GM23338 (cell line): ENCODE measurements at regions not wholly inside any gene's neighbourhood (a gene's known extent, or its start where the extent isn't known, plus 50 kb on each side); places are given as distances from the start of the nearest gene placed in this dataset.

Experiments
- ATAC-seq: fragments of 200-7000 bp; cut with Tn5 transposase; 3 replicates; pipeline ENCODE4 v1.9.1; 2020
- DNase-seq: peaks from one replicate; pipeline ENCODE4 v3.0.0-alpha.2; 2015; ENCODE audit warnings: low spot score
- H2AFZ ChIP-seq: fragments of 200-600 bp; sonication (generic); 2 replicates; pipeline ENCODE4 v1.8.0; 2016; ENCODE audit warnings: antibody characterized with exemption, mild to moderate bottlenecking, moderate library complexity
- H3F3A ChIP-seq: fragments of 200-600 bp; sonication (generic); replicated peaks from 2 replicates; pipeline ENCODE4 v1.8.0; 2017; ENCODE audit warnings: antibody characterized with exemption, mixed run types, low read depth
- H3K27ac ChIP-seq: fragments of 200-600 bp; sonication (generic); 2 replicates; pipeline ENCODE4 v1.6.1; 2016; ENCODE audit warnings: low read depth
- H3K27me3 ChIP-seq: fragments of 200-600 bp; sonication (generic); 2 replicates; pipeline ENCODE4 v1.8.0; 2016; ENCODE audit warnings: mild to moderate bottlenecking, mixed run types, moderate library complexity; ENCODE audit not compliant: insufficient read depth
- H3K36me3 ChIP-seq: fragments of 200-600 bp; sonication (generic); 2 replicates; pipeline ENCODE4 v1.8.0; 2016; ENCODE audit warnings: mild to moderate bottlenecking; ENCODE audit not compliant: insufficient read depth
- H3K4me1 ChIP-seq: fragments of 200-600 bp; sonication (generic); 2 replicates; pipeline ENCODE4 v1.8.0; 2016; ENCODE audit warnings: mild to moderate bottlenecking, moderate library complexity; ENCODE audit not compliant: insufficient read depth
- H3K4me2 ChIP-seq: fragments of 200-600 bp; sonication (generic); 2 replicates; pipeline ENCODE4 v1.7.1; 2017; ENCODE audit warnings: mixed run types
- H3K4me3 ChIP-seq: fragments of 200-600 bp; sonication (generic); 2 replicates; pipeline ENCODE4 v1.6.1; 2016; ENCODE audit warnings: mixed run types
- H3K79me2 ChIP-seq: fragments of 200-600 bp; sonication (generic); replicated peaks from 2 replicates; pipeline ENCODE4 v1.8.0; 2017; ENCODE audit warnings: mild to moderate bottlenecking; ENCODE audit not compliant: insufficient read depth
- H3K9me2 ChIP-seq: fragments of 200-600 bp; sonication (generic); 2 replicates; pipeline ENCODE4 v1.8.0; 2017; ENCODE audit not compliant: insufficient read depth
- H4K20me1 ChIP-seq: fragments of 200-600 bp; sonication (generic); replicated peaks from 2 replicates; pipeline ENCODE4 v1.8.0; 2017; ENCODE audit warnings: mild to moderate bottlenecking; ENCODE audit not compliant: insufficient read depth
- H3K27ac Mint-ChIP-seq: 2 replicates; pipeline ENCODE4 v1.8.0; 2020; ENCODE audit warnings: inconsistent platforms, mild to moderate bottlenecking, moderate library complexity, mixed read lengths
- H3K27me3 Mint-ChIP-seq: 3 replicates; pipeline ENCODE4 v1.8.0; 2022; ENCODE audit warnings: low read depth, mild to moderate bottlenecking, moderate library complexity, mixed read lengths, inconsistent platforms; ENCODE audit not compliant: insufficient read depth, poor library complexity
- H3K36me3 Mint-ChIP-seq: 3 replicates; pipeline ENCODE4 v1.8.0; 2021; ENCODE audit warnings: low read depth, mild to moderate bottlenecking, inconsistent platforms, moderate library complexity, mixed read lengths
- H3K4me1 Mint-ChIP-seq: 3 replicates; pipeline ENCODE4 v1.8.0; 2020; ENCODE audit warnings: mild to moderate bottlenecking, inconsistent platforms, mixed read lengths
- H3K4me3 Mint-ChIP-seq: 3 replicates; pipeline ENCODE4 v1.8.0; 2021; ENCODE audit warnings: moderate library complexity, mild to moderate bottlenecking, inconsistent platforms, mixed read lengths
- H3K9me3 Mint-ChIP-seq: 3 replicates; pipeline ENCODE4 v1.8.0; 2020; ENCODE audit warnings: moderate library complexity, mild to moderate bottlenecking, inconsistent platforms, mixed read lengths
- CREB1 ChIP-seq: fragments of 250-450 bp; sonication (Bioruptor Pico); IDR thresholded peaks from 2 replicates; pipeline ENCODE4 v1.5.0; 2020; ENCODE audit warnings: low read depth, mild to moderate bottlenecking, moderate library complexity
- EZH2 ChIP-seq: fragments of 200-600 bp; sonication (generic); IDR thresholded peaks from one replicate; pipeline ENCODE4 v1.8.0; 2017; ENCODE audit warnings: antibody characterized with exemption, mild to moderate bottlenecking, low read depth; ENCODE audit not compliant: unreplicated experiment
- EZH2phosphoT487 ChIP-seq: fragments of 200-600 bp; sonication (generic); IDR thresholded peaks from one replicate; pipeline ENCODE4 v1.8.1; 2018; ENCODE audit warnings: antibody characterized with exemption; ENCODE audit not compliant: unreplicated experiment
- JUNB ChIP-seq: IDR thresholded peaks from one replicate; pipeline ENCODE4 v1.6.1; 2016; ENCODE audit warnings: antibody characterized with exemption; ENCODE audit not compliant: unreplicated experiment
- NANOG ChIP-seq: IDR thresholded peaks from 2 replicates; pipeline ENCODE4 v1.6.1; 2016; ENCODE audit warnings: antibody characterized with exemption, borderline replicate concordance
- POLR2AphosphoS5 ChIP-seq: IDR thresholded peaks from 2 replicates; pipeline ENCODE4 v1.6.1; 2016; ENCODE audit warnings: antibody characterized with exemption, low read depth
- STAT1 ChIP-seq: IDR thresholded peaks from one replicate; pipeline ENCODE4 v1.6.1; 2016; ENCODE audit warnings: antibody characterized with exemption; ENCODE audit not compliant: unreplicated experiment
- ZNF114 ChIP-seq: fragments of 250-450 bp; sonication (Bioruptor Pico); IDR thresholded peaks from 2 replicates; pipeline ENCODE4 v1.5.0; 2020; ENCODE audit warnings: mild to moderate bottlenecking, moderate library complexity
- ZNF331 ChIP-seq: fragments of 250-450 bp; sonication (Bioruptor Pico); IDR thresholded peaks from 2 replicates; pipeline ENCODE4 v1.5.0; 2020; ENCODE audit warnings: low read depth, mild to moderate bottlenecking, moderate library complexity
- TF ChIP-seq, protein P1 (sequence below): IDR thresholded peaks from 2 replicates; pipeline ENCODE4 v1.6.1; 2016; ENCODE audit warnings: antibody characterized with exemption
- TF ChIP-seq, protein P2 (sequence below): fragments of 250-450 bp; sonication (Bioruptor Pico); IDR thresholded peaks from 2 replicates; pipeline ENCODE4 v1.5.0; 2020; ENCODE audit warnings: mild to moderate bottlenecking, moderate library complexity
- TF ChIP-seq, protein P3 (sequence below): IDR thresholded peaks from one replicate; pipeline ENCODE4 v1.6.1; 2018; ENCODE audit warnings: antibody characterized with exemption; ENCODE audit not compliant: unreplicated experiment
- TF ChIP-seq, protein P4 (sequence below), 2 experiments: fragments of 200-600 bp in 1 of 2; sonication (generic) in 1 of 2; conservative IDR thresholded peaks; 2 replicates each; pipeline versions ENCODE4 v1.5.1 to v1.6.1; 2016 to 2017; ENCODE audit warnings: antibody characterized with exemption in 2 of 2, low read depth in 2 of 2, mild to moderate bottlenecking in 2 of 2, moderate library complexity in 1 of 2

DNA sequence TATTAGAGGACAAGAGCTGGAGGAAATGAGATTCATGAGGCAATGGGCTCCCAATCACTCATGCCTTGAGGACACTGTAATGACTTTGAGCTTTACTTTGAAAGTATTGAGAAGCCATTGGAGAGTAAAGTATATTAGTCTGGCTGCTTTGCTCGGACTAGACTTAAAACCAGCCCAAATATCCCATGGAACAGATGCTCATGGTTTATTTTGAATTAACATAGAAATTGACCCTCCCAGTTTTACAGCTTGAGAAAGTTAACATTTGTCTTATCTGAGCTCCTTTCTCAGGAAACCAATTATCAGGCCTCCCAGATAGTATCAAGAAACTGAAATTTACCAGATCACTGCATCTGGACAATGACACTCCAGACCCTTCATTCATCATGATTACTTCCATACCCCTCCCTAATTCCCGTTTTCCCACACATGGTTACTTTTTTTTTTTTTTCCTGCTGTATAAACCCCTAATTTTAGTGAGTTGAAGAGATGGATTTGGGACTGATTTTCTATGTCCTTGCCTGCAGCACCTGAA, 270.8 kb upstream of the SMIM30 start (continued):
- TF ChIP-seq CREB1 = no peak

DNA sequence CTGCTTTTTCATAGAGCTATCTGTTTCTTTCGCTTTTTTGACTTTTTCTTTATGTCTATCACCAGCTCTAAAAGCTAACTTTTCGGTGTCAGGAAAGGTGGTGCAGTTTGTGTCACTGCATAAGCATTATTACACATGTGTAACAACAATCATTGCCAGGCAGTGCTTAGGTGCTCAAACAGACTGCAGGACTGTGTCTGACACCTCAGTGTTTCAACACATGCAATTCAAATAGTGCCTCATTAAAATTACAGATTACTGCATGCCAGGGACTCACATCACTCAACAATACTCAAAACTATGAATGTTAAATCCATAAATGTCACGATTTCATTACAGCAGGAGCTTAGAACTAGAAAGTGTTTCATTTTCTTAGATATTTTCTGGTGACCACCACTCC, 265.3 kb upstream of the SMIM30 start:
- peaks cover under 1% of the 10 kb centered on the region; the same call in 1 of the 3 replicates for H3K36me3 Mint-ChIP-seq
- Histone ChIP-seq H2AFZ (no peak overlapping the region), H4K20me1 (no peaks in the 10 kb centered on the region), H3K27me3 (no peaks in the 10 kb centered on the region), H3K9me2 (peaks cover 4% of the 10 kb centered on the region; the same call in 1 of the 2 replicates), H3F3A (no peaks in the 10 kb centered on the region), H3K4me3 (no peak overlapping the region), H3K4me1 (no peaks in the 10 kb centered on the region), H3K27ac (no peak overlapping the region), H3K36me3 (no peaks in the 10 kb centered on the region), H3K79me2 (no peaks in the 10 kb centered on the region), H3K4me2 (no peak overlapping the region)
- DNase-seq (no peak), ATAC-seq (no peak)
- no peaks in the 10 kb centered on the region for H3K4me1 Mint-ChIP-seq
- TF ChIP-seq POLR2AphosphoS5 (no peak), CREB1 (no peak), NANOG (no peak), STAT1 (no peak), JUNB (no peak), EZH2 (no peak), ZNF114 (CRISPR knock-in tag) (no peak), EZH2phosphoT487 (no peak), ZNF331 (CRISPR knock-in tag) (no peak)
- TF ChIP-seq, protein P1, sequence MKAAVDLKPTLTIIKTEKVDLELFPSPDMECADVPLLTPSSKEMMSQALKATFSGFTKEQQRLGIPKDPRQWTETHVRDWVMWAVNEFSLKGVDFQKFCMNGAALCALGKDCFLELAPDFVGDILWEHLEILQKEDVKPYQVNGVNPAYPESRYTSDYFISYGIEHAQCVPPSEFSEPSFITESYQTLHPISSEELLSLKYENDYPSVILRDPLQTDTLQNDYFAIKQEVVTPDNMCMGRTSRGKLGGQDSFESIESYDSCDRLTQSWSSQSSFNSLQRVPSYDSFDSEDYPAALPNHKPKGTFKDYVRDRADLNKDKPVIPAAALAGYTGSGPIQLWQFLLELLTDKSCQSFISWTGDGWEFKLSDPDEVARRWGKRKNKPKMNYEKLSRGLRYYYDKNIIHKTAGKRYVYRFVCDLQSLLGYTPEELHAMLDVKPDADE = no peak
- TF ChIP-seq, protein P2, sequence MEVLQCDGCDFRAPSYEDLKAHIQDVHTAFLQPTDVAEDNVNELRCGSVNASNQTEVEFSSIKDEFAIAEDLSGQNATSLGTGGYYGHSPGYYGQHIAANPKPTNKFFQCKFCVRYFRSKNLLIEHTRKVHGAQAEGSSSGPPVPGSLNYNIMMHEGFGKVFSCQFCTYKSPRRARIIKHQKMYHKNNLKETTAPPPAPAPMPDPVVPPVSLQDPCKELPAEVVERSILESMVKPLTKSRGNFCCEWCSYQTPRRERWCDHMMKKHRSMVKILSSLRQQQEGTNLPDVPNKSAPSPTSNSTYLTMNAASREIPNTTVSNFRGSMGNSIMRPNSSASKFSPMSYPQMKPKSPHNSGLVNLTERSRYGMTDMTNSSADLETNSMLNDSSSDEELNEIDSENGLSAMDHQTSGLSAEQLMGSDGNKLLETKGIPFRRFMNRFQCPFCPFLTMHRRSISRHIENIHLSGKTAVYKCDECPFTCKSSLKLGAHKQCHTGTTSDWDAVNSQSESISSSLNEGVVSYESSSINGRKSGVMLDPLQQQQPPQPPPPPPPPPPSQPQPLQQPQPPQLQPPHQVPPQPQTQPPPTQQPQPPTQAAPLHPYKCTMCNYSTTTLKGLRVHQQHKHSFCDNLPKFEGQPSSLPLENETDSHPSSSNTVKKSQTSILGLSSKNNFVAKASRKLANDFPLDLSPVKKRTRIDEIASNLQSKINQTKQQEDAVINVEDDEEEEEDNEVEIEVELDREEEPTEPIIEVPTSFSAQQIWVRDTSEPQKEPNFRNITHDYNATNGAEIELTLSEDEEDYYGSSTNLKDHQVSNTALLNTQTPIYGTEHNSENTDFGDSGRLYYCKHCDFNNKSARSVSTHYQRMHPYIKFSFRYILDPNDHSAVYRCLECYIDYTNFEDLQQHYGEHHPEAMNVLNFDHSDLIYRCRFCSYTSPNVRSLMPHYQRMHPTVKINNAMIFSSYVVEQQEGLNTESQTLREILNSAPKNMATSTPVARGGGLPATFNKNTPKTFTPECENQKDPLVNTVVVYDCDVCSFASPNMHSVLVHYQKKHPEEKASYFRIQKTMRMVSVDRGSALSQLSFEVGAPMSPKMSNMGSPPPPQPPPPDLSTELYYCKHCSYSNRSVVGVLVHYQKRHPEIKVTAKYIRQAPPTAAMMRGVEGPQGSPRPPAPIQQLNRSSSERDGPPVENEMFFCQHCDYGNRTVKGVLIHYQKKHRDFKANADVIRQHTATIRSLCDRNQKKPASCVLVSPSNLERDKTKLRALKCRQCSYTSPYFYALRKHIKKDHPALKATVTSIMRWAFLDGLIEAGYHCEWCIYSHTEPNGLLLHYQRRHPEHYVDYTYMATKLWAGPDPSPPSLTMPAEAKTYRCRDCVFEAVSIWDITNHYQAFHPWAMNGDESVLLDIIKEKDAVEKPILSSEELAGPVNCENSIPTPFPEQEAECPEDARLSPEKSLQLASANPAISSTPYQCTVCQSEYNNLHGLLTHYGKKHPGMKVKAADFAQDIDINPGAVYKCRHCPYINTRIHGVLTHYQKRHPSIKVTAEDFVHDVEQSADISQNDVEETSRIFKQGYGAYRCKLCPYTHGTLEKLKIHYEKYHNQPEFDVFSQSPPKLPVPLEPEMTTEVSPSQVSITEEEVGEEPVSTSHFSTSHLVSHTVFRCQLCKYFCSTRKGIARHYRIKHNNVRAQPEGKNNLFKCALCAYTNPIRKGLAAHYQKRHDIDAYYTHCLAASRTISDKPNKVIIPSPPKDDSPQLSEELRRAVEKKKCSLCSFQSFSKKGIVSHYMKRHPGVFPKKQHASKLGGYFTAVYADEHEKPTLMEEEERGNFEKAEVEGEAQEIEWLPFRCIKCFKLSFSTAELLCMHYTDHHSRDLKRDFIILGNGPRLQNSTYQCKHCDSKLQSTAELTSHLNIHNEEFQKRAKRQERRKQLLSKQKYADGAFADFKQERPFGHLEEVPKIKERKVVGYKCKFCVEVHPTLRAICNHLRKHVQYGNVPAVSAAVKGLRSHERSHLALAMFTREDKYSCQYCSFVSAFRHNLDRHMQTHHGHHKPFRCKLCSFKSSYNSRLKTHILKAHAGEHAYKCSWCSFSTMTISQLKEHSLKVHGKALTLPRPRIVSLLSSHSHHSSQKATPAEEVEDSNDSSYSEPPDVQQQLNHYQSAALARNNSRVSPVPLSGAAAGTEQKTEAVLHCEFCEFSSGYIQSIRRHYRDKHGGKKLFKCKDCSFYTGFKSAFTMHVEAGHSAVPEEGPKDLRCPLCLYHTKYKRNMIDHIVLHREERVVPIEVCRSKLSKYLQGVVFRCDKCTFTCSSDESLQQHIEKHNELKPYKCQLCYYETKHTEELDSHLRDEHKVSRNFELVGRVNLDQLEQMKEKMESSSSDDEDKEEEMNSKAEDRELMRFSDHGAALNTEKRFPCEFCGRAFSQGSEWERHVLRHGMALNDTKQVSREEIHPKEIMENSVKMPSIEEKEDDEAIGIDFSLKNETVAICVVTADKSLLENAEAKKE (CRISPR knock-in tag) = no peak
- TF ChIP-seq, protein P3, sequence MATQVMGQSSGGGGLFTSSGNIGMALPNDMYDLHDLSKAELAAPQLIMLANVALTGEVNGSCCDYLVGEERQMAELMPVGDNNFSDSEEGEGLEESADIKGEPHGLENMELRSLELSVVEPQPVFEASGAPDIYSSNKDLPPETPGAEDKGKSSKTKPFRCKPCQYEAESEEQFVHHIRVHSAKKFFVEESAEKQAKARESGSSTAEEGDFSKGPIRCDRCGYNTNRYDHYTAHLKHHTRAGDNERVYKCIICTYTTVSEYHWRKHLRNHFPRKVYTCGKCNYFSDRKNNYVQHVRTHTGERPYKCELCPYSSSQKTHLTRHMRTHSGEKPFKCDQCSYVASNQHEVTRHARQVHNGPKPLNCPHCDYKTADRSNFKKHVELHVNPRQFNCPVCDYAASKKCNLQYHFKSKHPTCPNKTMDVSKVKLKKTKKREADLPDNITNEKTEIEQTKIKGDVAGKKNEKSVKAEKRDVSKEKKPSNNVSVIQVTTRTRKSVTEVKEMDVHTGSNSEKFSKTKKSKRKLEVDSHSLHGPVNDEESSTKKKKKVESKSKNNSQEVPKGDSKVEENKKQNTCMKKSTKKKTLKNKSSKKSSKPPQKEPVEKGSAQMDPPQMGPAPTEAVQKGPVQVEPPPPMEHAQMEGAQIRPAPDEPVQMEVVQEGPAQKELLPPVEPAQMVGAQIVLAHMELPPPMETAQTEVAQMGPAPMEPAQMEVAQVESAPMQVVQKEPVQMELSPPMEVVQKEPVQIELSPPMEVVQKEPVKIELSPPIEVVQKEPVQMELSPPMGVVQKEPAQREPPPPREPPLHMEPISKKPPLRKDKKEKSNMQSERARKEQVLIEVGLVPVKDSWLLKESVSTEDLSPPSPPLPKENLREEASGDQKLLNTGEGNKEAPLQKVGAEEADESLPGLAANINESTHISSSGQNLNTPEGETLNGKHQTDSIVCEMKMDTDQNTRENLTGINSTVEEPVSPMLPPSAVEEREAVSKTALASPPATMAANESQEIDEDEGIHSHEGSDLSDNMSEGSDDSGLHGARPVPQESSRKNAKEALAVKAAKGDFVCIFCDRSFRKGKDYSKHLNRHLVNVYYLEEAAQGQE = no peak
- TF ChIP-seq, protein P4, sequence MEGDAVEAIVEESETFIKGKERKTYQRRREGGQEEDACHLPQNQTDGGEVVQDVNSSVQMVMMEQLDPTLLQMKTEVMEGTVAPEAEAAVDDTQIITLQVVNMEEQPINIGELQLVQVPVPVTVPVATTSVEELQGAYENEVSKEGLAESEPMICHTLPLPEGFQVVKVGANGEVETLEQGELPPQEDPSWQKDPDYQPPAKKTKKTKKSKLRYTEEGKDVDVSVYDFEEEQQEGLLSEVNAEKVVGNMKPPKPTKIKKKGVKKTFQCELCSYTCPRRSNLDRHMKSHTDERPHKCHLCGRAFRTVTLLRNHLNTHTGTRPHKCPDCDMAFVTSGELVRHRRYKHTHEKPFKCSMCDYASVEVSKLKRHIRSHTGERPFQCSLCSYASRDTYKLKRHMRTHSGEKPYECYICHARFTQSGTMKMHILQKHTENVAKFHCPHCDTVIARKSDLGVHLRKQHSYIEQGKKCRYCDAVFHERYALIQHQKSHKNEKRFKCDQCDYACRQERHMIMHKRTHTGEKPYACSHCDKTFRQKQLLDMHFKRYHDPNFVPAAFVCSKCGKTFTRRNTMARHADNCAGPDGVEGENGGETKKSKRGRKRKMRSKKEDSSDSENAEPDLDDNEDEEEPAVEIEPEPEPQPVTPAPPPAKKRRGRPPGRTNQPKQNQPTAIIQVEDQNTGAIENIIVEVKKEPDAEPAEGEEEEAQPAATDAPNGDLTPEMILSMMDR (conservative IDR thresholded peaks at IDR 0.05; ENCODE audit: low read depth in 2 of 2) = no peak
- H3K27me3 Mint-ChIP-seq = peaks cover under 1% of the 10 kb centered on the region
- H3K9me3 Mint-ChIP-seq = peaks cover 1% of the 10 kb centered on the region; the same call in 2 of the 3 replicates
- H3K4me3 Mint-ChIP-seq = no peak overlapping the region
- no peak overlapping the region for H3K27ac Mint-ChIP-seq
